SK-N-SH (cell line): ENCODE measurements at regions not wholly inside any gene's neighbourhood (a gene's known extent, or its start where the extent isn't known, plus 50 kb on each side); places are given as distances from the start of the nearest gene placed in this dataset.
"Not testable (repeated sequence)": the region's sequence is repeated elsewhere in the genome, so short reads cannot be mapped to it uniquely, and the experiment has no call there.

Source experiments
- CTCF ChIP-seq: fragments of 200-600 bp; sonication (generic); IDR thresholded peaks from 2 replicates; pipeline ENCODE4 v1.6.1; 2017; ENCODE audit warnings: antibody characterized with exemption, mild to moderate bottlenecking, moderate library complexity
- ELF1 ChIP-seq: IDR thresholded peaks from 2 replicates; pipeline ENCODE4 v1.4.0; 2012
- FOXM1 ChIP-seq: IDR thresholded peaks from 2 replicates; pipeline ENCODE4 v1.4.0; 2012; ENCODE audit warnings: low read depth, mild to moderate bottlenecking
- GABPA ChIP-seq: IDR thresholded peaks from 2 replicates; pipeline ENCODE4 v1.4.0; 2012; ENCODE audit warnings: low read depth, mild to moderate bottlenecking
- JUND ChIP-seq: IDR thresholded peaks from 2 replicates; pipeline ENCODE4 v1.4.0; 2012
- MAX ChIP-seq: IDR thresholded peaks from 2 replicates; pipeline ENCODE4 v1.4.0; 2012; ENCODE audit warnings: low read depth
- POLR2AphosphoS5 ChIP-seq: IDR thresholded peaks from 2 replicates; pipeline ENCODE4 v1.6.1; 2012; ENCODE audit warnings: low read depth, low read length
- RCOR1 ChIP-seq: fragments of 150-350 bp; IDR thresholded peaks from 2 replicates; pipeline ENCODE4 v1.6.1; 2017; ENCODE audit warnings: antibody characterized with exemption, low read length
- REST ChIP-seq: IDR thresholded peaks from 2 replicates; pipeline ENCODE4 v1.6.1; 2012; ENCODE audit warnings: mild to moderate bottlenecking, low read depth, low read length, moderate library complexity
- RFX5 ChIP-seq: IDR thresholded peaks from 2 replicates; pipeline ENCODE4 v1.6.1; 2012; ENCODE audit warnings: mild to moderate bottlenecking, improper control_type of control experiment, low read length
- TEAD4 ChIP-seq: IDR thresholded peaks from 2 replicates; pipeline ENCODE4 v1.4.0; 2012; ENCODE audit warnings: mild to moderate bottlenecking, borderline replicate concordance; ENCODE audit not compliant: insufficient read depth
- USF2 ChIP-seq: fragments of 150-350 bp; IDR thresholded peaks from 2 replicates; pipeline ENCODE4 v1.6.1; 2017; ENCODE audit warnings: antibody characterized with exemption, low read length, low read depth, borderline replicate concordance
- YY1 ChIP-seq: IDR thresholded peaks from 2 replicates; pipeline ENCODE4 v1.4.0; 2012; ENCODE audit warnings: low read depth, mild to moderate bottlenecking

GRCh38 chr16:17911578-17911977 lies 425.0 kb downstream of the NPIPA8 start:
- TF ChIP-seq ELF1, POLR2AphosphoS5, RCOR1, CTCF, REST, RFX5, YY1, FOXM1, TEAD4, GABPA, JUND, MAX, USF2: not testable (repeated sequence)
